ENCODE measurements at regions not wholly inside any gene's neighbourhood (a gene's known extent, or its start where the extent isn't known, plus 50 kb on each side); places are given as distances from the start of the nearest gene placed in this dataset.

- TF ChIP-seq, protein P1, sequence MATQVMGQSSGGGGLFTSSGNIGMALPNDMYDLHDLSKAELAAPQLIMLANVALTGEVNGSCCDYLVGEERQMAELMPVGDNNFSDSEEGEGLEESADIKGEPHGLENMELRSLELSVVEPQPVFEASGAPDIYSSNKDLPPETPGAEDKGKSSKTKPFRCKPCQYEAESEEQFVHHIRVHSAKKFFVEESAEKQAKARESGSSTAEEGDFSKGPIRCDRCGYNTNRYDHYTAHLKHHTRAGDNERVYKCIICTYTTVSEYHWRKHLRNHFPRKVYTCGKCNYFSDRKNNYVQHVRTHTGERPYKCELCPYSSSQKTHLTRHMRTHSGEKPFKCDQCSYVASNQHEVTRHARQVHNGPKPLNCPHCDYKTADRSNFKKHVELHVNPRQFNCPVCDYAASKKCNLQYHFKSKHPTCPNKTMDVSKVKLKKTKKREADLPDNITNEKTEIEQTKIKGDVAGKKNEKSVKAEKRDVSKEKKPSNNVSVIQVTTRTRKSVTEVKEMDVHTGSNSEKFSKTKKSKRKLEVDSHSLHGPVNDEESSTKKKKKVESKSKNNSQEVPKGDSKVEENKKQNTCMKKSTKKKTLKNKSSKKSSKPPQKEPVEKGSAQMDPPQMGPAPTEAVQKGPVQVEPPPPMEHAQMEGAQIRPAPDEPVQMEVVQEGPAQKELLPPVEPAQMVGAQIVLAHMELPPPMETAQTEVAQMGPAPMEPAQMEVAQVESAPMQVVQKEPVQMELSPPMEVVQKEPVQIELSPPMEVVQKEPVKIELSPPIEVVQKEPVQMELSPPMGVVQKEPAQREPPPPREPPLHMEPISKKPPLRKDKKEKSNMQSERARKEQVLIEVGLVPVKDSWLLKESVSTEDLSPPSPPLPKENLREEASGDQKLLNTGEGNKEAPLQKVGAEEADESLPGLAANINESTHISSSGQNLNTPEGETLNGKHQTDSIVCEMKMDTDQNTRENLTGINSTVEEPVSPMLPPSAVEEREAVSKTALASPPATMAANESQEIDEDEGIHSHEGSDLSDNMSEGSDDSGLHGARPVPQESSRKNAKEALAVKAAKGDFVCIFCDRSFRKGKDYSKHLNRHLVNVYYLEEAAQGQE (IDR thresholded peaks at IDR 0.05; ENCODE audit: insufficient read depth in 1 of 2, low read depth in 2 of 2, low read length in 1 of 2): no peak
- no peak for TF ChIP-seq POLR2AphosphoS5 (IDR thresholded peaks at IDR 0.05; ENCODE audit: low read depth, low read length)
- no peak for TF ChIP-seq TCF7L2 (IDR thresholded peaks at IDR 0.05; ENCODE audit: low read depth, low read length)
- TF ChIP-seq SIN3A (IDR thresholded peaks at IDR 0.05; ENCODE audit: borderline replicate concordance, insufficient read depth, low read depth, low read length): no peak
- TF ChIP-seq, protein P2, sequence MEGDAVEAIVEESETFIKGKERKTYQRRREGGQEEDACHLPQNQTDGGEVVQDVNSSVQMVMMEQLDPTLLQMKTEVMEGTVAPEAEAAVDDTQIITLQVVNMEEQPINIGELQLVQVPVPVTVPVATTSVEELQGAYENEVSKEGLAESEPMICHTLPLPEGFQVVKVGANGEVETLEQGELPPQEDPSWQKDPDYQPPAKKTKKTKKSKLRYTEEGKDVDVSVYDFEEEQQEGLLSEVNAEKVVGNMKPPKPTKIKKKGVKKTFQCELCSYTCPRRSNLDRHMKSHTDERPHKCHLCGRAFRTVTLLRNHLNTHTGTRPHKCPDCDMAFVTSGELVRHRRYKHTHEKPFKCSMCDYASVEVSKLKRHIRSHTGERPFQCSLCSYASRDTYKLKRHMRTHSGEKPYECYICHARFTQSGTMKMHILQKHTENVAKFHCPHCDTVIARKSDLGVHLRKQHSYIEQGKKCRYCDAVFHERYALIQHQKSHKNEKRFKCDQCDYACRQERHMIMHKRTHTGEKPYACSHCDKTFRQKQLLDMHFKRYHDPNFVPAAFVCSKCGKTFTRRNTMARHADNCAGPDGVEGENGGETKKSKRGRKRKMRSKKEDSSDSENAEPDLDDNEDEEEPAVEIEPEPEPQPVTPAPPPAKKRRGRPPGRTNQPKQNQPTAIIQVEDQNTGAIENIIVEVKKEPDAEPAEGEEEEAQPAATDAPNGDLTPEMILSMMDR (IDR thresholded peaks at IDR 0.05): no peak
Measured at GRCh38 chr2:43133708-43134570, 92.5 kb downstream of the ZFP36L2 start.

DNA sequence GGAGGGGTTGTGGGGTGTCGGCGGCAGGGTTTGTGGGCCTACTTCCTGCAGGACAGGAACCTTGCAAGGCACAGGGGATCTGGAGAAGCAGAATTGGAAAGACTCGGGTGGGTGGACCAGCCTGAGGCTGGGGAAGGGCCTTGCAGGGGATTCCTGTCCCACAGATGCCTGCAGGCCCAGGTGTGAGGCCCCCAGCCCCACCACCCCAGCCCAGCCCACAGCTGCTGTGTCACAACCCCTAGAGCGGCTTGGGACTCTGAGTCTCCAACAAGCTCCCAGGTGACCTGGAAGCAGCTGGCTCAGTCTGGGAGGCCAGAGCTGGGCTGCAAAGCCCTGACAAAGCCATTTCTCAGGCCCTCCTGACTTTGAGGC is 93.1 kb downstream of the ZFP36L2 start:
- intact Hi-C loops (cut with micrococcal nuclease; ENCODE audit: unreplicated experiment): loop anchor here (10.0 kb wide), 2 partner anchors 159 to 351 kb away; no protein-coding TSS in a partner anchor
- H3K27ac ChIP-seq (ENCODE audit: low read length): no peak overlapping the region
- H3K27me3 ChIP-seq (ENCODE audit: control insufficient read depth, insufficient read depth, low read length): no peaks in the 10 kb centered on the region
- CTCF ChIA-PET: interaction anchor here (0.5 kb wide), 1 partner anchor 27 kb away, joined by 5 read pairs; no protein-coding TSS in a partner anchor
- peaks cover 23% of the 10 kb centered on the region for H3K4me1 ChIP-seq (ENCODE audit: control insufficient read depth, insufficient read depth, low read length)
- no TSS peak for BruUV-seq (replicated peaks)
- no peak for ATAC-seq
- H3K4me3 ChIP-seq (ENCODE audit: low read depth in 2 of 2, low read length in 2 of 2): no peak overlapping the region
- in situ Hi-C loops (cut with HindIII; ENCODE audit: low pct_unique_long_range_greater_than_20kb, low sequenced_read_pairs): no loop called here
- H3K36me3 ChIP-seq (ENCODE audit: control insufficient read depth, insufficient read depth, low read length): no peaks in the 10 kb centered on the region
- POLR2A ChIA-PET: no interaction called here
- no peak for DNase-seq (ENCODE audit: low read depth, low spot score)
- TF ChIP-seq SIN3A (IDR thresholded peaks at IDR 0.05; ENCODE audit: borderline replicate concordance, insufficient read depth, low read depth, low read length): no peak
- TF ChIP-seq POLR2AphosphoS5 (IDR thresholded peaks at IDR 0.05; ENCODE audit: low read depth, low read length): no peak
- TF ChIP-seq, protein P2 (IDR thresholded peaks at IDR 0.05): no peak
- TF ChIP-seq TCF7L2 (IDR thresholded peaks at IDR 0.05; ENCODE audit: low read depth, low read length): no peak
- TF ChIP-seq, protein P1 (IDR thresholded peaks at IDR 0.05; ENCODE audit: insufficient read depth in 1 of 2, low read depth in 2 of 2, low read length in 1 of 2): no peak
- no peaks in the 10 kb centered on the region for H3K9me3 ChIP-seq (ENCODE audit: control insufficient read depth, insufficient read depth, low read depth, low read length)

More at GRCh38 chr2:43133708-43134570, 92.5 kb downstream of the ZFP36L2 start:
- Histone ChIP-seq H3K36me3 (ENCODE audit: control insufficient read depth, insufficient read depth, low read length) (no peaks in the 10 kb centered on the region), H3K9me3 (ENCODE audit: control insufficient read depth, insufficient read depth, low read depth, low read length) (no peaks in the 10 kb centered on the region), H3K4me1 (ENCODE audit: control insufficient read depth, insufficient read depth, low read length) (peaks cover 23% of the 10 kb centered on the region), H3K27me3 (ENCODE audit: control insufficient read depth, insufficient read depth, low read length) (no peaks in the 10 kb centered on the region), H3K27ac (ENCODE audit: low read length) (no peak overlapping the region), H3K4me3 (ENCODE audit: low read depth in 2 of 2, low read length in 2 of 2) (no peak overlapping the region)
- no TSS peak for BruUV-seq (replicated peaks)
- DNase-seq (ENCODE audit: low read depth, low spot score) (no peak), ATAC-seq (no peak)
- ChIA-PET CTCF (no interaction called here), POLR2A (no interaction called here)
- intact Hi-C loops (cut with micrococcal nuclease; ENCODE audit: unreplicated experiment): loop anchor here (10.0 kb wide), 2 partner anchors 159 to 351 kb away; no protein-coding TSS in a partner anchor
- in situ Hi-C loops (cut with HindIII; ENCODE audit: low pct_unique_long_range_greater_than_20kb, low sequenced_read_pairs): no loop called here

Data from Panc1 (cell line).